GM19351 (cell line): ENCODE measurements at regions not wholly inside any gene's neighbourhood (a gene's known extent, or its start where the extent isn't known, plus 50 kb on each side); places are given as distances from the start of the nearest gene placed in this dataset.
"Not testable (repeated sequence)": the region's sequence is repeated elsewhere in the genome, so short reads cannot be mapped to it uniquely, and the experiment has no call there.

Source experiments
- ATAC-seq: cut with Tn5 transposase; IDR thresholded peaks from one replicate; pipeline ENCODE4 v1.9.1; 2021; ENCODE audit warnings: mild to moderate bottlenecking, moderate library complexity; ENCODE audit not compliant: unreplicated experiment

GRCh38 chr10:53357587-53357986, 585.0 kb upstream of the MBL2 start:
- ATAC-seq: no peak

GRCh38 chr10:53356616-53357349, 584.2 kb upstream of the MBL2 start:
- no peak for ATAC-seq

GRCh38 chr10:53342531-53342930, 569.9 kb upstream of the MBL2 start:
- ATAC-seq: not testable (repeated sequence)

- not testable (repeated sequence) for ATAC-seq
Measured at GRCh38 chr10:53338199-53338598, 565.6 kb upstream of the MBL2 start.

- not testable (repeated sequence) for ATAC-seq
Measured at GRCh38 chr10:53335803-53336422, 563.3 kb upstream of the MBL2 start.

- no peak for ATAC-seq
Measured at GRCh38 chr10:53331460-53331859, 558.9 kb upstream of the MBL2 start.

GRCh38 chr10:53326401-53327305, 554.1 kb upstream of the MBL2 start:
- ATAC-seq: not testable (repeated sequence)

GRCh38 chr10:53325066-53325465, 552.5 kb upstream of the MBL2 start:
- no peak for ATAC-seq

- no peak for ATAC-seq
Measured at GRCh38 chr10:53315709-53316108, 543.1 kb upstream of the MBL2 start.

- ATAC-seq: no peak
Measured at GRCh38 chr10:53314876-53315275, 542.3 kb upstream of the MBL2 start.

- ATAC-seq: no peak
Measured at GRCh38 chr10:53298443-53298842, 525.9 kb upstream of the MBL2 start.

GRCh38 chr10:53284615-53285182, 512.1 kb upstream of the MBL2 start:
- ATAC-seq: no peak

GRCh38 chr10:53276797-53277196, 504.2 kb upstream of the MBL2 start:
- no peak for ATAC-seq

GRCh38 chr10:53269482-53269881, 496.9 kb upstream of the MBL2 start:
- ATAC-seq: no peak

- no peak for ATAC-seq
Measured at GRCh38 chr10:53260213-53260612, 487.6 kb upstream of the MBL2 start.

GRCh38 chr10:53256623-53257022, 484.0 kb upstream of the MBL2 start:
- no peak for ATAC-seq

- no peak for ATAC-seq
Measured at GRCh38 chr10:53255661-53256205, 483.1 kb upstream of the MBL2 start.

GRCh38 chr10:53253221-53253620, 480.6 kb upstream of the MBL2 start:
- ATAC-seq: no peak

GRCh38 chr10:53239873-53240272, 467.3 kb upstream of the MBL2 start:
- ATAC-seq: no peak

GRCh38 chr10:53236941-53237340, 464.4 kb upstream of the MBL2 start:
- no peak for ATAC-seq

GRCh38 chr10:53233749-53234148, 461.2 kb upstream of the MBL2 start:
- no peak for ATAC-seq
